ENCODE measurements at regions not wholly inside any gene's neighbourhood (a gene's known extent, or its start where the extent isn't known, plus 50 kb on each side); places are given as distances from the start of the nearest gene placed in this dataset.

- no peak for DNase-seq (ENCODE audit: low spot score)
Observed at GRCh38 chr15:70269991-70270751, 172.5 kb upstream of the TLE3 start.

GRCh38 chr15:70269311-70269911 lies 171.7 kb upstream of the TLE3 start:
- DNase-seq (ENCODE audit: low spot score), result no peak

- no peak for DNase-seq (ENCODE audit: low spot score)
Observed at GRCh38 chr15:70268698-70269251, 171.1 kb upstream of the TLE3 start.

GRCh38 chr15:70267879-70268278 lies 170.2 kb upstream of the TLE3 start:
- DNase-seq (ENCODE audit: low spot score), result no peak

DNA sequence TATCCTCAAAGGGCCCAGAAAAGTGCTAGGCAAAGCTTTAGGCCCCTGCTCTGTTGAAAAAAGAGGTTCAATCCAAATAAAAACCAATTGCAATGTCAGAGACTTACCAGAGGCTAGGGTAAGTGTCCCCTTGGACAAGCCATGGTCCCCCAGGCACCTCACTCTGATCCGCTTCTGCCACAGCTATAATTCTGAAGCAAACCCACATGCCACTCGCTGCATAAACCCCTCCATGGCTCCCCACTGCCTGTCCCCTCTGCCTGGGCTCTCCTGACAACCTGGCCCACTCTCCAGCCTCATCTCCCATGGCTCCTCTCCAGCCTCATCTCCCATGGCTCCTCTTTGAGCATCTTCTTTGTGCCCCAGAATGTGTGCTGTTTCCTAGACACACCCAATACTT lies 169.6 kb upstream of the TLE3 start:
- DNase-seq (ENCODE audit: low spot score), result no peak

GRCh38 chr15:70266412-70267121 lies 168.8 kb upstream of the TLE3 start:
- no peak for DNase-seq (ENCODE audit: low spot score)

DNA sequence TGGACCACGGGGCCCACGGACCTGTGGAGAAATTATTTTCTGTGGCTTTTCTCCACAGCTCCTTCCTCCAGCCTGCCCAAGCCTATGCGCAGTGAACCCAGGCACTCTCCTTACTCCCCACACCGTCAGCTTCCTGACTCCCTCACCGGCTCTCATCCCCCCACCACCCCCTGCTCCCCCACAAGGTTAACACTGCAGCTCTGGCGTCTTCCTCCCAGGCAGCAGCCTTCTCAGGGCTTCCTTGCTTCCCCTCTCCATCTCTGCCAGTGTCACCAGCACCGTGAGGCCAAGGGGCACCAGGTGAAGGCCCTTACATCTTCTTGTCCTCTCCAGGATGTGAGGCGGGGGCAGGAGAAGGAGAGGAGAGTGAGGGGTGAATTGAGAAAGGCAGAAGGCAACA lies 168.3 kb upstream of the TLE3 start:
- no peak for DNase-seq (ENCODE audit: low spot score)

DNA sequence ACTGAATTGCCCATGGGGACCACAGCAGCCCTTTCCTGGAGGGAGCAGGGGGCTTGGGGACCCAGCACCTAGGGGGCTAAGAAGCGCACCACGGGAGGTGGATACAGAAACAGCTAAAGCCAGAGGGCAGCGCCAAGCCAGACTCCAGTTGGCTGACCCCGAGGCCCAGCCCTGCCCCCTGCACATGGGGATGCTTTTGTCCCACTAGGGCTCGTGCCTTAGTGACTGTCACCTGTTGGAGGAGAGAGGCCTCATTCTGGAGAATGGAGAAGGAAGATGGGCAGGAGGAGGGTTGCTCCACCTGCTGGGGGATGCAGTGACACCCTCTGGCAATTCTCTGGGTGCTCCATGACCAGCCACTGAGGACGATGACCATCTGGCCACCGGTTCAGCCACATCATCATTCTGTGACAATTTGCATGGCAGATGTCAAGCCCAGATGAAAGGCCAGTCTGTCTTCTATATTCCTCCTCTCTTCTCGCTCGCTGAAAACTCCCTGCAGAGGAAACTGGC lies 167.8 kb upstream of the TLE3 start:
- DNase-seq (ENCODE audit: low spot score), result no peak

GRCh38 chr15:70264738-70265465 lies 167.2 kb upstream of the TLE3 start:
- DNase-seq (ENCODE audit: low spot score), result no peak

GRCh38 chr15:70264014-70264582 lies 166.4 kb upstream of the TLE3 start:
- DNase-seq (ENCODE audit: low spot score), result no peak

DNA sequence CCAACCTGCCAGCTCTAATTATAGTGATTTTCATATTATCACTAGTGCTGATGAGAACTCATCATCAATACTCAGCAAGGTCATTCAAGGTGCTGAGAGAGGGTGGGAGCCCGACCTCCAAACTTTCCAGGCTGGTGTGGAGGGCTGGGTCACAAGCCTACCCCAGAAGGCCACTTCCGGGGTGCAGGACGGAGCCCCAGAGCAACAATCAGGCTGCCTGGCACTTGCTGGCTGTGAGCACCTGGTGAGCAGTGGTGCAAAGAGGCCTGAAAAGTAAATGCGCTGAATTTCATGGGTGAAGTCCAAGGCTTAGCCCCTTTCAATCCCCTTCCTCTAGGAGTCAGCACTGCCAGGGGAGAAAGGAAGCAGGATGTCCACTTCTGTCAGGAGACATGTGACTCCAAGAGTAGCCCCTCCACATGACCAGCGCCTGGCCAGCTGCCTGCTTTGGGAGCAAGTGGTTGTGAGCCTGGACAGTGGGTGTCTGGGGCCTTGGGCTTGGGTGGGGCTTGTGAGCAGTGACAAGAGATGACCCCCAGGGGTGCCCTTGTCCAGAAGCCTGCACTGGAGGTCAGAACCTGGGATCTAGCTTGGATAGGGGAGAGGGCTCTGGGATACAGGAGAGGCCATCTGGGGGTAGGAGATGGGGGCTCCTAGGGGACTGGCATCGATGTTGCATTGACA lies 165.0 kb upstream of the TLE3 start:
- DNase-seq (ENCODE audit: low spot score), result no peak

GRCh38 chr15:70262171-70262570 lies 164.5 kb upstream of the TLE3 start:
- DNase-seq (ENCODE audit: low spot score), result no peak

- DNase-seq (ENCODE audit: low spot score), result no peak
Observed at GRCh38 chr15:70261083-70261482, 163.4 kb upstream of the TLE3 start.

- DNase-seq (ENCODE audit: low spot score), result no peak
Observed at GRCh38 chr15:70260580-70260979, 162.9 kb upstream of the TLE3 start.

GRCh38 chr15:70259640-70260508 lies 162.2 kb upstream of the TLE3 start:
- no peak for DNase-seq (ENCODE audit: low spot score)

DNA sequence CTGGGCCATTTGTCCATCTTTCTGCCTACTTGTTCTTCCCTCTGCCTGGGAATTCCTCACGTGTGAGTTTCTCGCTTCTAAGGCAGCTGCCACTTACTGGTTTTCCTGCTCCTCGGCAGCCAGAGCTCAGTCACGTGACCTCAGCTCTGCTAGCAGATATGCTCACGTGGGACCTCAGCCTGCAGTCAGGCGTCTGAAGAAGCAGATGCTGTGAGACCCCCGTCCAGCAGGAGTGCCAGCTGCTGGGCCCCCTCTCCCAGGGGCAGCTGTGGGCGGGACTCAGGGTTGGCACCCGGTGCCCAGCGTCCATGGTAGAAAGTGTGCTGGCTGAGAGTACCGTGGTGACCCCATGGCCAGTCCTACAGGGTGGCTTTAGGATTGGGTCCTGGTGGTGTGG lies 161.3 kb upstream of the TLE3 start:
- DNase-seq (ENCODE audit: low spot score), result no peak

GRCh38 chr15:70258369-70259027 lies 160.8 kb upstream of the TLE3 start:
- DNase-seq (ENCODE audit: low spot score), result no peak

DNA sequence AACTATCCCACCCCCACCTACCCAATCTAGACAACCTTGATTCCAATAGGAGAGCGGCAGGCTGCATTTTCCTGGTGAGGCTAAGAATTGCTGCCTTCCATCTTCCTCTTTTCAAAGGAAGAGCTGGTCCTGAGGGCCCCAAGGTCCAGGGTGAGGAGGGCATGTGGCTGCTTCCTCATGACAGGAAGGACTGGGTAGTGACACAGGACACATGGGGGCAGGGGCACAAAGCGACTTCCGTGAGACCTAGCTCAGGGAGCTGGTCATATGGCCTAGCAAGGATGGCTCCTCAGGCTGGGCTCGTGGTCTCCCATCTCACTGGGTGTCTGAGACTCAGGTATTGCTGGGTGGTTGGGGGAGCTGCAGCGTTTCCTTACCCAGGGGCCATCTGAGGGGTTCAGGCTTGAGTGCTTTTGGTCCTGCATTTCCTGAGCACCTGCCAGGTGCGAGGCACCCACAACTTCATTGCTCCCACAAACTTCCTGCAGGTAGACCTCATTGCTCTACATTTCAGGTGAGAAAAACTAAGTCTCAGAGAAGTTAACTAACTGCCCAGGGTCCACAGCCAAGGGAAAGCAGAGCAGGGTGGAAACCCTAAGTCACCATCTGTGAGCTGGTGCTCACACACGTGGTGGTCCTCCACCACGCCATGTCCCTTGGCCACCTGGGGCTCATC lies 160.0 kb upstream of the TLE3 start:
- DNase-seq (ENCODE audit: low spot score), result no peak
